ENCODE measurements at regions not wholly inside any gene's neighbourhood (a gene's known extent, or its start where the extent isn't known, plus 50 kb on each side); places are given as distances from the start of the nearest gene placed in this dataset.
A peak's percentile ranks its signal among the peaks of the same experiment; 100 is the strongest.

DNA sequence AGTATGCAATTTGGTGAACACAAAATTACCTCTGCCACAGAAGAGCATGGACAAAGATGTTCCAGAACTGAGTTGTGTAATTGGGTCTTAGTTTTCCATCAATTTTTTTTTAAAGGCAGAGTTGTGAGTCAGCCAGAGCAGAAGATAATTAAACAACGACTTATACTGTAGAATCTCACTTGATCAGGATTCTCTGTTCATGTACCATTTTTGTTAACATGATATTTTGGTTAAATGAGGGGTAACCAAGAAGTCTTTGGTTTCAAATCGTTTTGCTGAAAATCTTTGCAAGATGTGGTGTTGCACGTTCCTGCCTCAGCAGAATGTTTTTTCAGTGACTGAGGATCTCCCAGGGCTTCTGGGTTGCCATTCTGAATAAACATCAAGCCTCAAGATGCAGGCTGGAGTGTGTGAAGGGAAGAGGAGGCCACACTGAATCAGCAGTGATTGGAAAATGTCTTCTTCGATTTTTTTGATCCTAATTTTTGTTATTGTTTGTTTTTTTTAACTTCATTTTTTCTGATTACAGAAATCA, 232.6 kb upstream of the IRX3 start:
- TF ChIP-seq, protein P1, sequence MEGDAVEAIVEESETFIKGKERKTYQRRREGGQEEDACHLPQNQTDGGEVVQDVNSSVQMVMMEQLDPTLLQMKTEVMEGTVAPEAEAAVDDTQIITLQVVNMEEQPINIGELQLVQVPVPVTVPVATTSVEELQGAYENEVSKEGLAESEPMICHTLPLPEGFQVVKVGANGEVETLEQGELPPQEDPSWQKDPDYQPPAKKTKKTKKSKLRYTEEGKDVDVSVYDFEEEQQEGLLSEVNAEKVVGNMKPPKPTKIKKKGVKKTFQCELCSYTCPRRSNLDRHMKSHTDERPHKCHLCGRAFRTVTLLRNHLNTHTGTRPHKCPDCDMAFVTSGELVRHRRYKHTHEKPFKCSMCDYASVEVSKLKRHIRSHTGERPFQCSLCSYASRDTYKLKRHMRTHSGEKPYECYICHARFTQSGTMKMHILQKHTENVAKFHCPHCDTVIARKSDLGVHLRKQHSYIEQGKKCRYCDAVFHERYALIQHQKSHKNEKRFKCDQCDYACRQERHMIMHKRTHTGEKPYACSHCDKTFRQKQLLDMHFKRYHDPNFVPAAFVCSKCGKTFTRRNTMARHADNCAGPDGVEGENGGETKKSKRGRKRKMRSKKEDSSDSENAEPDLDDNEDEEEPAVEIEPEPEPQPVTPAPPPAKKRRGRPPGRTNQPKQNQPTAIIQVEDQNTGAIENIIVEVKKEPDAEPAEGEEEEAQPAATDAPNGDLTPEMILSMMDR (conservative IDR thresholded peaks at IDR 0.05; ENCODE audit: control insufficient read depth, insufficient read depth, low read depth, low read length): no peak
- peak; percentile 68 for DNase-seq (ENCODE audit: low read depth)
- no peak overlapping the region for H3K4me3 ChIP-seq (ENCODE audit: control insufficient read depth, low read depth, low read length)

DNA sequence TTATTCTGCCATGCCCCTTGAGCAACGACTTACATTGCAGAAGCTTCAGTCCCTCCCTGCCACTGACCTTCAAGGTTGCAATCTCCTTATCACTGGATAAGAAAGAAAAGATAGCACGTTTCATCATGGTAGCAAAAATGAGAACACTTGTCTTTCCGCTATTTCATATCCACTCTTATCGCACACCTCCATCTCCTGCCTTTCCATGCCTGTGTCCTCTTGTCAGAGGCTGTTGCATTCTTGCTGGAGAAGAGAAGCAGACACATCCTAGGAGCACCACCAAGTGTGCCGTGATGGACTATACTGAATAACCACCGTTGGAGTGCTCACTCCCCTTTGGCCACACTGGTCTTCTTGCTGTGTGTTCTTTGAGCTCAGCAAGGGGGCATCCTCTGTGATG, 230.6 kb upstream of the IRX3 start:
- no peak for DNase-seq (ENCODE audit: low read depth)
- TF ChIP-seq, protein P1 (conservative IDR thresholded peaks at IDR 0.05; ENCODE audit: control insufficient read depth, insufficient read depth, low read depth, low read length): no peak
- H3K4me3 ChIP-seq (ENCODE audit: control insufficient read depth, low read depth, low read length): no peak overlapping the region

DNA sequence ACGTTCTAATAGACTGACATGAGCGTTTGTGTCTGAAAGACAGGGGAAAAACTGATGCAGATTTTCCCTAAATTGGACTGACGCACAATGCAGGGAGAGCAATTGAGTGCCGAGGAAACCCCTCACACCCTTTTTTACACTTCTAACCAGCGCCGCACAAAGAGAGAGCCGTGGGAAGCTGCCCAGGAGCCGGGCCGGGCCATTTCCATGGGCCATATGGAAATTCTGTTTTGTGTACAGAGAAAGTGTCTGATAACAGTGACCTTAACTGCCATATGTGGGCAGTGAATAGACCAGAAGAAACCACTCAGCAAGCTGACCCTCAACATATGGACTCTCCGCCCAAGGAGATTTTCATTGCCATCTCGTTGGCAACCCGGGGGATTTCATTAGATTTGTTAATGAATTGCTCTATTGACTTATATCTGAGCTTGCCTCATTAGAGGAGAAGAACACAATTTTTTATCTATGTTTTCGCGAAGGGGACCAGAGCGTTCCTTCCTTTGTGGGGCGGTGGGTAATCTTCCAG, 225.9 kb upstream of the IRX3 start:
- no peak overlapping the region for H3K4me3 ChIP-seq (ENCODE audit: control insufficient read depth, low read depth, low read length)
- no peak for DNase-seq (ENCODE audit: low read depth)
- TF ChIP-seq, protein P1 (conservative IDR thresholded peaks at IDR 0.05; ENCODE audit: control insufficient read depth, insufficient read depth, low read depth, low read length): no peak

DNA sequence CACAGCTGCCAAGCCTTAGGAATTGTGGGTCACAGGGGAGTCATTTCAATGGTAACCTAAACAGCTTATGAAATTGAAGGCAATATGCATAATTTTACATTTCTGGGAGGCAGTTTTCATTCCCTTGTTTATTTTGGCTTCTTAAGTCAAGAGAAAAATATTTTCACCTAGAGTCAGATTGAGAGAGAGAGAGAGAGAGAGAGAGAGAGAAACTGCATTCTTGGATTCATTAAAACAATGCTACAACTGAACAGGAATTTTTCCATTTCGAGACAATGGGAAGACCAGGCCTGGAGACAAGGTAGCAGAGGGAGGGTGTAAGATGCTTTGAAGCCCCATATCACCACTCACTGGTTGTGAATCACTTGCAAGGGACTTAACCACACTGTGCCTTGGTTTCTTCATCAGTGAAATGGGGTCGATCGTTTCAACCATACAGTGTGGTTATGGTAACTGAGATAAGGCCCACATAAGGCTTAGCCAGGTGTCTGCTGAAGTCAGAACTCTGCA, 224.7 kb upstream of the IRX3 start:
- DNase-seq (ENCODE audit: low read depth): peak; percentile 68
- TF ChIP-seq, protein P1 (conservative IDR thresholded peaks at IDR 0.05; ENCODE audit: control insufficient read depth, insufficient read depth, low read depth, low read length): no peak
- no peak overlapping the region for H3K4me3 ChIP-seq (ENCODE audit: control insufficient read depth, low read depth, low read length)

DNA sequence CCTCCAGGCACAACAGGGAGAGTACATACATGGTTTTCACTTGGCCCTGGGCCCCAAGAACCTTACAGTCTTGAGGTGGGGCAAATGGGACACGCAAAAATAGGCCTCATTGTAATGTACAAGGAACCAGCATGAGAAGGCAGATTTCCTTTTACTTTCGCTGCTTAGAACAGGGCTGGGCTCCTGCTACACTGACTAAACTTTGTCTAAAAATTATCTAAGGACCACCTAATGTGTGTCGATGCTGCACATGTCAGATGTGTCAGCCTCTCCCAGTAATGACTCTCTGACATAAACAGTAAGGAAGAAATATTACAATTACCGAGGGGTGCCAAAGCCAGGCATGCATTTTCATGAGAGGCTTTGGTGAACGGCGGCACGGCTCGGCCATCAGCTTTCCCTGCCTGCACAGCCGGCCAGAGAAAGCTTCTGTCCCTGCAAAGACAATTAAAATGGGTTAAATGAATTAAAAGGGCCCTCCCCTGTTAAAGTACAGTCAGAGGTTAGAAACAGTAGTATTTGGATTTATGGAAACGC, 224.2 kb upstream of the IRX3 start:
- H3K4me3 ChIP-seq (ENCODE audit: control insufficient read depth, low read depth, low read length): no peak overlapping the region
- TF ChIP-seq, protein P1 (conservative IDR thresholded peaks at IDR 0.05; ENCODE audit: control insufficient read depth, insufficient read depth, low read depth, low read length): no peak
- DNase-seq (ENCODE audit: low read depth): no peak

DNA sequence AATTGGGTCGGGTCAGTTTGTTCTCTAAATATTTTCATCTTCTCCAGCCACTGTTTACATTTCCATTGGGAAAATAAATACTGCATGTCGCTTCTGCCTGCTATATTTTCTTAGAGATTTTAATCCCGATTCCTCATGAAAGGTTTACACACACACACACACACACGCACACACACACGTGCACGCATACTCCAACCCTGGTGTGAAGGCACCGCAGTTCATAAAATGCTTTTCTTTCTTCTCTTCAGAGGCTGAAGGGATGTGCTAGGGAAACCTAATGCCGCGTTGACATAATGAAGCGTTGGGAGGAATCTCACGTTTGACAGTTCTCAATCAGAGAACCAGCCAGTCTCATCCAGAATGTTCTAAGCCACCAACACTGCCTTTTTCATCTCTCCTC, 222.9 kb upstream of the IRX3 start:
- DNase-seq (ENCODE audit: low read depth): no peak
- TF ChIP-seq, protein P1 (conservative IDR thresholded peaks at IDR 0.05; ENCODE audit: control insufficient read depth, insufficient read depth, low read depth, low read length): no peak
- H3K4me3 ChIP-seq (ENCODE audit: control insufficient read depth, low read depth, low read length): no peak overlapping the region
